HG03280 (cell line): ENCODE measurements at regions not wholly inside any gene's neighbourhood (a gene's known extent, or its start where the extent isn't known, plus 50 kb on each side); places are given as distances from the start of the nearest gene placed in this dataset.
"Not testable (repeated sequence)": the region's sequence is repeated elsewhere in the genome, so short reads cannot be mapped to it uniquely, and the experiment has no call there.

Source experiments
- ATAC-seq: cut with Tn5 transposase; IDR thresholded peaks from one replicate; pipeline ENCODE4 v1.9.1; 2021; ENCODE audit warnings: mild to moderate bottlenecking, moderate library complexity; ENCODE audit not compliant: unreplicated experiment

DNA sequence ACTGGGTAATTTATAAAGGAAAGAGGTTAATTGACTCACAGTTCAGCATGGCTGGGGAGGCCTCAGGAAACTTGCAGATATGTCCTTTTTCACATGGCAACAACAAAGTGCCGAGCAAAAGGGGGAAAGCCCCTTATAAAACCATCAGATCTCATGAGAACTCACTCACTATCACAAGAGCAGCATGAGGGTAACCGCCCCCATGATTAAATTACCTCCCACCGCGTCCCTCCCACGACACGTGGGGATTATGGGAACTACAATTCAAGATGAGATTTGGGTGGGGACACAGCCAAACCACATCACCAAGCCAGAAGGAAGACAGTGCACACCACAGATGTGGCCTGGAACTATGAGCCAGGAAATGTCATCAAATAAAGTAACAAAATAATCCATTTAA, 292.8 kb downstream of the FOXO1 start:
- ATAC-seq: not testable (repeated sequence)

DNA sequence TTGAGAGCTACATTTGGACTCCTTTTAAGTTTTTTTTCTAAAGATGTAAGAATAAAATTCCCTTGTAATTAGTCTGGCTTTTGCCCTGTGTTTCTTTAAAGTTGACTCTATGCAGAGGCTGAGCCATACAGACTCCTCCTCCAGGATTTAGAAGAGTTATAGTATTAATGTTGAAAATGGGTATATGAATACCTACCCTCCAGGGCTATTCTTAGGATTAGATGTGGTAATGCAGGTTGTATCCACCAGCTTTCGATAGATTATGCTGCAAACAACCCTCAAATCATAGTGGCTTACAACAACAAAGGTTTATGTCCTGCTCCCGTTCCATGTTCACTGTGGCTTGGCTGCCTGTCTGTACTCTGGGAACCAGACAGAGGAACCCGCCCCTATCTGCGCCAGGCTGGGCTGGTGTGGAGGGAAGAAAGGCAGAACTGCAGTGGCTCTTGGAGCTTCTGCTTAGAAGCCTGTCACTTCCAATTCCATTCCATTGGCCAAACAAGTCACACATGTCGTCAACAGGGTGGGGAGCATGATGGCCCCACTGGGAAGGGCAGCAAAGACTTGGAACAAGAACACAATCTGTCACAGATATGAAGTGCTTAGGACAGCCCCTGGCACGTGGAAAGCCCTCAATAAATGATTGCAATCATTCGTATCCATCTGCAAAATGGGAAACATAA, 290.8 kb downstream of the FOXO1 start:
- ATAC-seq: no peak

DNA sequence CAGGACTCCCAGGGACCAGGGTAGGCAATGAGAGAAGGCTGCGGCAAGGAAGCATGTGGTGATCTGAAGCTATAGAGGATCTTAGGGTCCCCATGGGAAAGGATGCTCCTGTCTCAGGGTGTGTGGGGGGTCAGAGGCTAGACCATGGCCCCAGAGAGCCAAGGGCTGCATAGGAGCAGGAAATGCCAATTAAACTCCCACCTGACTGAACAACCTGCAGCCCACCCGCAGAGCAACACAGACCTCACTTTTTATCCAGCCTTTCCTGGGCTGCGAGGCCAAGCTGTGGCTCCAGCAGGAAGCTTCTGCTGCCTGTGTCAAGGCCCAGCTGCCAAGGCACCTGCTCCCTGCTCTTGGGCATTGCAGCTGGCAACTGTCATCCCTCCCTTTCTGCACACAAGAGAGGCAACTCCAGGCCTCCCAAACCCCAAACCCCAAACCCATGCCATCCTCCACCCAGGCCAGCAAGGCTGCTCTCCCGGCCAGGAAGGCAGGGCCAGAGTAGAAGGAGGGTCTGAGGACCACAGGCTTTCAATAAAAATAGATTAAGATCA, 290.1 kb downstream of the FOXO1 start:
- no peak for ATAC-seq

- ATAC-seq: no peak
Observed at GRCh38 chr13:40376867-40377535, 289.4 kb downstream of the FOXO1 start.

- no peak for ATAC-seq
Observed at GRCh38 chr13:40377783-40378182, 288.7 kb downstream of the FOXO1 start.

- ATAC-seq: no peak
Observed at GRCh38 chr13:40379196-40379595, 287.2 kb downstream of the FOXO1 start.

GRCh38 chr13:40379794-40380578, 286.5 kb downstream of the FOXO1 start:
- no peak for ATAC-seq

GRCh38 chr13:40381935-40382764, 284.3 kb downstream of the FOXO1 start:
- no peak for ATAC-seq

GRCh38 chr13:40383132-40383531, 283.3 kb downstream of the FOXO1 start:
- ATAC-seq: no peak

GRCh38 chr13:40383885-40384284, 282.6 kb downstream of the FOXO1 start:
- no peak for ATAC-seq

DNA sequence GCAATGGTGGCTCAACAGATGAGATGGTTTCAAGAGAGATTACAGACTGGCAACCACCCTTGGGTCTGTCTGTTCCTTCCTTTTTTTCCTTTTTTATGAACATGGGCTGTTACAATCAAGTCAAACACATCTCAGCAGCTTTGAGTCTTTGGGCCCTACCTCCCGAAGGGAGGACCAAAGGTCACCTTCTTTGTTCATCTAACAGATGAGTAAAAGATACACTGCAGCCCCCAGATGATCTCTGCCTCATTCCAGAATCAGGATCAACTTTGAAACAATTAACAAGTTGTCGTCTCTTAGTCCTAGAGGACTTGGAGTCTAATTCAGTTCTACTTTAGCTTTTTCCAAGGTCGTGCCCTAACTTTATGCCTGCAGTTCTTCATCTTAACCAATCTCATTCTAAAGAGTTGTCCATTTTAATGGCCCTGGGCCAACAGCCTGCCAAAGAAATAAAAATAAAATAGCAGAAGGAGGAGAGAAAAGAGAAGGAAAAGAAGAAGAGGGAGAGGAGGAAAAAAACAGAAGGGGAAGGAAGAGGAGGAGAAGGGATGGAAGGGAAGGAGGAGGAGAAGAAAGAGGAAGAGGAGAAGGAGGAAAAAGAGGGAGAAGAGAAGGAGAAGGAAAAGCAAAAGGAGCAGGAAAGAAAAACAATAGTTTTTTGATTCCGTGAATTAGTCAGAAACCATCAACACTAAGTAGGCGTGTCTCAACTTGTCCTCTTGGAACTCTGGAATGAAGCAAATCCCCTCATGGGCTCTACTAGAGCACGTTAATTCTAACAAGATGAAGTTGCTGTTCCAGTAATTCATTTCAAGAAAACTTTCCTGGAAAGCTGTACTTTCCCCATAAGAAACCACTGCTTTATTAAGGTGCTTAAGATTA, 281.2 kb downstream of the FOXO1 start:
- ATAC-seq: no peak

DNA sequence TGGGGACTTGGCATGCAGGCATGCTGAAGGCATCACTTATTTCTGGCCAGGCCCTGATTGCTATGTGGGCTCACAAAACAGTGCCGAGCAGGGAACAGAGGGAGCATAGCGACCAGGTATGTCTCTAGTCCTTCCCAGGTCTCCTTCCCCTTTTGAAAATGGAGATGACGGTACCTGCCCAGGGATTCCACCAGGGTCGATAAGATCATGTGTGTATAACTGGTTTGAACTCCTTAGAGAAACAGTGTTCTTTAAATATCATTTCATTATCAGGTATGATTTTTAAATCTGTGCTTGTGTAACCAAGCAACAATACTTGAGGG, 280.6 kb downstream of the FOXO1 start:
- no peak for ATAC-seq

- no peak for ATAC-seq
Observed at GRCh38 chr13:40386586-40386985, 279.9 kb downstream of the FOXO1 start.

- ATAC-seq: no peak
Observed at GRCh38 chr13:40387775-40388174, 278.7 kb downstream of the FOXO1 start.

DNA sequence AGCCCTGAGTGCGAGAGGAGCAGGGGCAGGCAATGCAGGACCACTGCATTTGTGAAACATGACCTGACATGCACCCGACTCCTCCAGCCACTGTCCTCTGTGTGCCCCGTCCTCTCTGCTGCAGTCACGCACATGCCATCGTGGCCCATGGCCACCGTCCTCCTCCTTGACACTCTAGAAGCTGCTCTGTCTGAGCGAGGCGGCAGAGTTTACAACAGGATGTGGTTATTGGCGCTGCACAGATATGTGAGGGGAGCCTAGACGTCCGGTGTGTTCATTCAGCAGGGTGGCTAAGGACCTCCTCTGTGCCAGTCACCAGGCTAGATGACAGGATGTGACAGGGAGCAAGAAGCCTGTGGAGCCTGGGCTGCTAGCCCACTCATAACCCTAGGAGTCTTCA, 277.8 kb downstream of the FOXO1 start:
- ATAC-seq: peak; percentile 96

DNA sequence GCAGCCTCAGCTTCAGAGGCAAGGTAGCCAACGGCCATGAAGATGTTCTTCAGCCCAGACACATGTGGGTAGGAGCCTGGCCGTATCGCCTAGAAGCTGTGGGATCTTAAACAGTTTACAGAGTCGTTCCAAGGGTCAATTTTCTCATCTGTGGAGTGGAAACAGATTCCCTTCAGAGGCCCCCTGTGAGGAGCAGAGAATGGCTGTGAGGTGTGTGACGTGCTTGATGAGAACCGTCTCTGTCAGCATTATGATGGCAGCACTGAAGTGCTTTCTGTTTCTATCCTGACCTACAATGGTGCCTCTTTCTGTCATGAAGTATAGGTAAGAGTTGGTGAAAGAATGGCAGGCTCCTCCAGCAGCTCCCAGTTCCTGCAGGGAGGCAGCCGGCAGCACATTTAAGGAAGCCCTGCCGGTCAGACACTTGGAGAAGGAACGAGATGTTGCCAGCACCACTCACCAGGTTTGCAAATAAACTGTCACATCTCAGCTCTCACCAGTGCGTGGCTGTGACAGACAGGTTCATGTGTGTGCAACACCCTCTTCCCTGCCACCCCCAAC, 277.3 kb downstream of the FOXO1 start:
- ATAC-seq: peak; percentile 76

GRCh38 chr13:40390401-40390916, 276.0 kb downstream of the FOXO1 start:
- no peak for ATAC-seq

DNA sequence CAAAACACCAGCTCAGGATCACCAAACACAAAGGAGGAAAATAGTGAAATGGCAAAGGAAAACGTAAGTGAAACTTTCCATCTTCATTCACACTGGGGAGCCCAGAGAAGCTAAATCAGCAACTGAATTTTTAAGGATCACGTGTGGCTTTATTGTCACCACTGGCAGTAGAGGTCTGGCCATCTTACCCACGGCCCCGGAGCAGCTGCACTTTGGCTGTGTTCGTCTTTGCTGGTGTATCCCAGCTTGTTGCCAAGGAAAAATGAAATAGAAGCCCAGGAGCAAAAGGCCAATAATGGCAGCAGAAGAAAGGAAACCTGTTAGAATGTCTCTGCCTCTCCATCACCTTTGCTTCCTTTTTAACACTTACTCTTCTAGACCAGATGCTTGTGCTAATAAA, 274.7 kb downstream of the FOXO1 start:
- ATAC-seq: no peak

DNA sequence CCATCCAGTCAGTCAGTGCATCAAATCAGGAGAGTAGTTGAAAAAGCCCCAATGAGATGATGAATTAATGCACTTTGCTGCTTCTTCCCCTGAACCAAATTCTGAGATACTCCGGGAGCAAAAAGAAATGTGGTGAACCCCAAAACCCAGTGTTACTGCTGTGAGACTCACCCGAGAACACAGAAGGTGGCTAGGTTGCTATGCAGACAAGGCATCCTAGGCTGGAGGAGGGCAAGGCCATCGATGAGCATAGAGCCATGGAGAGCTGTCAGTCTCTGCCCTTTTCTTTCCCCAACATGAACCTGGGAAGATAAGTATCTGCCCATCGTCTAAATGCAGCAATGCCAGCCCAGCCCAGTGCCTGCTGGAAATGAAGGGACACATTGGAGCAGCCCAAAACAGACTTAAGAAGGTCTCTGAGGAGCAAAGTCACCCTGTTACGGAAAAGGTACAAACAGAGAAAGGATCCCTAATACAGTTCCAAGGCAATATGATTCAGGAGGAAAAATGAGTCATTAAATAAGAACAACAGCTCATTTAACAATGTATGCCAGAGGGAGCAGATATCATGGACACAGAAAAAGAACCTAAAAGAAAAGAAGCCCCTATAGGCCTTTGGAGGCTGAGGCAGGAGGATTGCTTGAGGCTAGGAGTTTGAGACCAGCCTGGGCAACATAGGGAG, 272.0 kb downstream of the FOXO1 start:
- ATAC-seq: no peak
